GM10266 (cell line): ENCODE measurements at regions not wholly inside any gene's neighbourhood (a gene's known extent, or its start where the extent isn't known, plus 50 kb on each side); places are given as distances from the start of the nearest gene placed in this dataset.

Experiments used
- DNase-seq: peaks from one replicate; pipeline ENCODE4 v3.0.0; 2012; ENCODE audit errors: extremely low spot score
- TF ChIP-seq, protein P1 (sequence below): IDR thresholded peaks from 2 replicates; pipeline ENCODE4 v1.5.1; 2012; ENCODE audit warnings: mild to moderate bottlenecking, low read depth; ENCODE audit not compliant: control insufficient read depth, insufficient read depth; ENCODE audit errors: missing control alignments

- TF ChIP-seq, protein P1, sequence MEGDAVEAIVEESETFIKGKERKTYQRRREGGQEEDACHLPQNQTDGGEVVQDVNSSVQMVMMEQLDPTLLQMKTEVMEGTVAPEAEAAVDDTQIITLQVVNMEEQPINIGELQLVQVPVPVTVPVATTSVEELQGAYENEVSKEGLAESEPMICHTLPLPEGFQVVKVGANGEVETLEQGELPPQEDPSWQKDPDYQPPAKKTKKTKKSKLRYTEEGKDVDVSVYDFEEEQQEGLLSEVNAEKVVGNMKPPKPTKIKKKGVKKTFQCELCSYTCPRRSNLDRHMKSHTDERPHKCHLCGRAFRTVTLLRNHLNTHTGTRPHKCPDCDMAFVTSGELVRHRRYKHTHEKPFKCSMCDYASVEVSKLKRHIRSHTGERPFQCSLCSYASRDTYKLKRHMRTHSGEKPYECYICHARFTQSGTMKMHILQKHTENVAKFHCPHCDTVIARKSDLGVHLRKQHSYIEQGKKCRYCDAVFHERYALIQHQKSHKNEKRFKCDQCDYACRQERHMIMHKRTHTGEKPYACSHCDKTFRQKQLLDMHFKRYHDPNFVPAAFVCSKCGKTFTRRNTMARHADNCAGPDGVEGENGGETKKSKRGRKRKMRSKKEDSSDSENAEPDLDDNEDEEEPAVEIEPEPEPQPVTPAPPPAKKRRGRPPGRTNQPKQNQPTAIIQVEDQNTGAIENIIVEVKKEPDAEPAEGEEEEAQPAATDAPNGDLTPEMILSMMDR: no peak
- DNase-seq: no peak
Observed at GRCh38 chrX:39802908-39803307, 294.9 kb downstream of the BCOR start.

- TF ChIP-seq, protein P1: no peak
- DNase-seq: no peak
Observed at GRCh38 chrX:39805022-39805421, 292.7 kb downstream of the BCOR start.

- no peak for DNase-seq
- TF ChIP-seq, protein P1: no peak
Observed at GRCh38 chrX:39805825-39806224, 291.9 kb downstream of the BCOR start.

DNA sequence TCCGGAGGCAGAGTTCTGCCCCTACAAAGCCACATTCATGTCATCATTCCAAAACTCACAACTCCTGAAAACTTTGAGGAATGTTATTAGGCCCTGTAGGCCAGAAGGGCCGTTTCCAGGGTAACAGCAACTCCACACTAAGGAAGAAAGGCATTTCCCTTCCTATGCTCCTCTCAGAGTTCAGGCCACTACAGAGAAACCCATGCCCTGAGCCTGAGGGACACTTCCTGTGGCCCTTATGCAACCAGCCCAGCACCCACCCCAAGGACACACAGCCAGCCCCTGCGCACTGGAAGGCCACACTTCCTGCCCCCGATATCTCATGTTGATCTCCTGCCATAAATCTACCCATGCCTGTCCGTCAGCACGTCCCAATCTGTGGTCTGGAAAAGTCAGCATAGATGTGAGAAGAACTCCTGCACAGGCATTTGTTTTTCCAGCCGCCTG is 289.3 kb downstream of the BCOR start:
- TF ChIP-seq, protein P1: no peak
- DNase-seq: no peak

DNA sequence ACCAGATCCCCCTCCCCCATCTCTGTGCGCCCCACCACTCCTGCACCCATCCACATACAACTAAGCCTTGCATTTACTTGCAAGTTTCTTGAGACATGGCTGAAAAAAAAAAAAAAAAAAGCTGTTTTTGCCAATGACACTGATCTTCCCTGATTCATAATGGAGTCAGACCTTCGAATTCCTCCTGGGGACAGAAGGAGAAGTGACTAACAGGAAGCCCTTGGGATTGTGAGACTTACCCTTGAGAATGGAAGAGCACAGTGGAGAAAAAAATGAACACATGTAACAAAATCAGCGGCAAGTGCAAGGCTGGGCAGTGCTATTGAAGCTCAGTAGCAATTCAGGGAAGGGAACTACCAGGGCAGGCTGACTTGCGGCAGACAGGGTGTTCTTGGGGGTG is 288.4 kb downstream of the BCOR start:
- TF ChIP-seq, protein P1: no peak
- no peak for DNase-seq

GRCh38 chrX:39810901-39811300 is 286.9 kb downstream of the BCOR start:
- TF ChIP-seq, protein P1: no peak
- DNase-seq: no peak

DNA sequence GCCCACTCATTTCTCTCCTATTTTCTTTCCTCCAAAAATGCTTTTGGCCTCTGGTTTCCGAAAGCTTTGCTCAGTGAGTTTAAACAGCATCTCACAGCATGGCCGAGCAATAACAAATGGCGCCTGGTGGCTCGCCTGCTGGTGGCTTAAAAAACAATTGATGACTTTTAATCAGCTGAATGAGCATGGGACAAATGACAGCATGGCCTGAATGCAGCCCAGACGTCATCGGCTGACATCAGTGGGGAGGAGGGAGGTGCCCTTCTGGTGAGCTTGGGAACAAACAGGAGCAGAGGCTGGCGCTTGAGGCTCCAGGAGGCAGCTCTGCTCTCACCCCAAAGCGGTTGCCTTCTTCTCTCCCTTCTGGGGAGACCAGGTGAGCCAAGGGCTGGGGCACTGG is 286.4 kb downstream of the BCOR start:
- DNase-seq: no peak
- TF ChIP-seq, protein P1: no peak
